ENCODE measurements at regions not wholly inside any gene's neighbourhood (a gene's known extent, or its start where the extent isn't known, plus 50 kb on each side); places are given as distances from the start of the nearest gene placed in this dataset.

- H3K27me3 ChIP-seq: no peaks in the 10 kb centered on the region
- ATAC-seq (no peak), DNase-seq (no peak)
- H3K4me1 ChIP-seq: no peaks in the 10 kb centered on the region
- H3K36me3 ChIP-seq: no peaks in the 10 kb centered on the region
- no peaks in the 10 kb centered on the region for H3K9me3 ChIP-seq
- intact Hi-C loops (cut with DNase I): loop anchor here in 1 of 10 donors (10.0 kb wide), 1 partner anchor 61 kb away; no protein-coding TSS in a partner anchor
- no peak overlapping the region for H3K4me3 ChIP-seq
- TF ChIP-seq CTCF (IDR thresholded peaks at IDR 0.05) (no peak), POLR2A (IDR thresholded peaks at IDR 0.05) (no peak)
- 82 to 84% (median 83%) methylated on average over 8 of the region's 8 CpGs for WGBS, 4 donors
- no peak overlapping the region for H3K27ac ChIP-seq
Measured at GRCh38 chr17:54785643-54786268, 114.9 kb upstream of the TOM1L1 start.

- no peaks in the 10 kb centered on the region for H3K36me3 ChIP-seq
- no peak for TF ChIP-seq POLR2A (IDR thresholded peaks at IDR 0.05)
- no peak for TF ChIP-seq CTCF (IDR thresholded peaks at IDR 0.05)
- WGBS, 4 donors: 69 to 77% (median 71%) methylated on average over 10 of the region's 10 CpGs
Measured at GRCh38 chr17:54789101-54789880, 111.4 kb upstream of the TOM1L1 start.

GRCh38 chr17:54793271-54793670 lies 107.4 kb upstream of the TOM1L1 start:
- no peaks in the 10 kb centered on the region for H3K4me1 ChIP-seq
- no peaks in the 10 kb centered on the region for H3K36me3 ChIP-seq
- H3K27me3 ChIP-seq: no peaks in the 10 kb centered on the region
- H3K27ac ChIP-seq: no peak overlapping the region
- ATAC-seq (no peak), DNase-seq (no peak)
- TF ChIP-seq CTCF (IDR thresholded peaks at IDR 0.05): no peak
- TF ChIP-seq POLR2A (IDR thresholded peaks at IDR 0.05): no peak
- WGBS, 4 donors: 41 to 51% (median 45%) methylated on average over 3 of the region's 3 CpGs
- intact Hi-C loops (cut with DNase I): no loop called here
- H3K9me3 ChIP-seq: no peaks in the 10 kb centered on the region
- H3K4me3 ChIP-seq: no peak overlapping the region

More at GRCh38 chr17:54789101-54789880, 111.4 kb upstream of the TOM1L1 start:
- no peak for DNase-seq
- intact Hi-C loops (cut with DNase I): loop anchor here in 1 of 10 donors (10.0 kb wide), 1 partner anchor 64 kb away; no protein-coding TSS in a partner anchor
- ATAC-seq: no peak
- Histone ChIP-seq H3K27ac (no peak overlapping the region), H3K4me1 (no peaks in the 10 kb centered on the region), H3K4me3 (no peak overlapping the region), H3K9me3 (no peaks in the 10 kb centered on the region), H3K27me3 (no peaks in the 10 kb centered on the region)

GRCh38 chr17:54795046-54795445 lies 105.6 kb upstream of the TOM1L1 start:
- intact Hi-C loops (cut with DNase I): no loop called here
- no peak for ATAC-seq

More at GRCh38 chr17:54795046-54795445, 105.6 kb upstream of the TOM1L1 start:
- H3K4me3 ChIP-seq: no peak overlapping the region
- no peaks in the 10 kb centered on the region for H3K36me3 ChIP-seq
- H3K27ac ChIP-seq: no peak overlapping the region
- H3K9me3 ChIP-seq: peaks cover 0 to 6% (median 0%) of the 10 kb centered on the region in 12 donors
- DNase-seq: no peak
- no peaks in the 10 kb centered on the region for H3K27me3 ChIP-seq
- no peaks in the 10 kb centered on the region for H3K4me1 ChIP-seq
- TF ChIP-seq POLR2A (IDR thresholded peaks at IDR 0.05) (no peak), CTCF (IDR thresholded peaks at IDR 0.05) (no peak)

Measured in heart left ventricle (tissue), 16 donors.